KG1 (cell line): ENCODE measurements at regions not wholly inside any gene's neighbourhood (a gene's known extent, or its start where the extent isn't known, plus 50 kb on each side); places are given as distances from the start of the nearest gene placed in this dataset.

ENCODE experiments used
- DNase-seq: peaks from one replicate; lab custom pipeline; 2025; lab: John Stamatoyannopoulos, UW

DNA sequence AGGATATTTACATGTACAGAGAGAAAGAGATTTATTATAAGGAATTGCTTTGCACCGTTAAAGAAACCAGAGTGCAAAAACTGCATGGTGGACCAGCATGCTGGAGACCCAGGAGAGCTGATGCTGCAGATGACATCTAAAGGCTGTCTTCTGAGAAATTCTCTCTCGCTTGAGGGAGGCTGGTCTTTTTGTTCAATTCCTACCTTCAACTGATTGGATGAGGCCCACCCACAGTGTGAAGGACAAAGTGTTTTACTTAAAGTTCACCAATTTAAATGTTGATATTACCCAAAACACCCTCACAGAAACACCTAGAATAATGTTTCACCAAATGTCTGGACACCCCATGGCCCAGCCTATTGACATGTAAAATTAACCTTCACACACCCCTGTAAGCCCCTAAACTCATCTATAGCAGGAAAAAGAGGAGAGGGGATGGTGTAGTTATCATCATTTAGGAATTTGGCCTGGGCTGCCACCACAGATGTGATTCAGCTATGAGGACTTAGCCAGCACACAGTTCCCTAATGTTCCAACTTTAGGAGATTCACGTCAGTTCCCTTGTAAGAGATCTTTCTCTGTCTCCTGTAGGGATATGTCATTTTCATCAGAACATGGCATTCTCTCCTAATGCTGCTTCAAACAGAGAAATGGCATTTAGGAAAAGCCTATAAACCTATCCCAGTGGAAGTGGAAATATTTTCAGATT, 358.2 kb upstream of the TLE4 start:
- DNase-seq, result no peak

GRCh38 chr9:79215821-79216220, 355.9 kb upstream of the TLE4 start:
- DNase-seq, result no peak

- no peak for DNase-seq
Observed at GRCh38 chr9:79220251-79220650, 351.5 kb upstream of the TLE4 start.

DNA sequence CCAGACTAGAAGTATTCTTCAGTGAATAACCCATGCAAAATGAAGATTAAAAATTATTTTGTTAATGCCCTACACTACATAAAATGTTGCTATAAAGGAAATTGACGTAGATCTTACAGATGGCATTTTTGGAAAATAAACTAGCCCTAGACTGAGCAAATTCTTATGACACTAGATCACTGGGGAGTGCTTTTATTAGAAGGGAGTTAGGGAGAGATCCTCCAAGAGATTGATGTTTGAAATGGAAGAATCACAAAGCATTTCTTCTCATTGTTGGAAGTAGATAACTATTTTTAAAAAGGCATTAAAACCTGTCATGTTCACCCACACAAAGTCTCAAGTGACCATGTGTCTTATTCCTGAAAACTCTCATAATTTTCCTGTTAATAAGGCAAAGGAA, 351.1 kb upstream of the TLE4 start:
- DNase-seq, result no peak

- no peak for DNase-seq
Observed at GRCh38 chr9:79221084-79221483, 350.7 kb upstream of the TLE4 start.

DNA sequence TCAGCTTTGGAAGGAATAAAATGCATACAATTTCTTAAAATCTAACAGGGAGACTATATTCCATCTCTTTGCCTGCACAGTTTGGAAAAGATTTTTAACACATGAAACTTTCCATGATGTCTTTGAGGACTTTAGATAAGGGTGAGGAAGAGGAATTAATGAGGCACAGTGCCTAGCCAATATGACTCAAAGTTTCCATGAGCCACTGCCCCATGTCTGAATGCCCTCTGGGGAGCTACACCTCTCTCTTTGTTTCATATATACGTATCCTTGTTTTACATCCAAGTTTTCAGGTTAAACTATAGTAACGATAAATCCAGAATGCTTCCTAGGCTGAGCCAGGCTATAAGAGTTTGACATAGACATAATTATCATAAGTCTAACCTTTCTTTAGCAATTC, 349.3 kb upstream of the TLE4 start:
- DNase-seq, result no peak

DNA sequence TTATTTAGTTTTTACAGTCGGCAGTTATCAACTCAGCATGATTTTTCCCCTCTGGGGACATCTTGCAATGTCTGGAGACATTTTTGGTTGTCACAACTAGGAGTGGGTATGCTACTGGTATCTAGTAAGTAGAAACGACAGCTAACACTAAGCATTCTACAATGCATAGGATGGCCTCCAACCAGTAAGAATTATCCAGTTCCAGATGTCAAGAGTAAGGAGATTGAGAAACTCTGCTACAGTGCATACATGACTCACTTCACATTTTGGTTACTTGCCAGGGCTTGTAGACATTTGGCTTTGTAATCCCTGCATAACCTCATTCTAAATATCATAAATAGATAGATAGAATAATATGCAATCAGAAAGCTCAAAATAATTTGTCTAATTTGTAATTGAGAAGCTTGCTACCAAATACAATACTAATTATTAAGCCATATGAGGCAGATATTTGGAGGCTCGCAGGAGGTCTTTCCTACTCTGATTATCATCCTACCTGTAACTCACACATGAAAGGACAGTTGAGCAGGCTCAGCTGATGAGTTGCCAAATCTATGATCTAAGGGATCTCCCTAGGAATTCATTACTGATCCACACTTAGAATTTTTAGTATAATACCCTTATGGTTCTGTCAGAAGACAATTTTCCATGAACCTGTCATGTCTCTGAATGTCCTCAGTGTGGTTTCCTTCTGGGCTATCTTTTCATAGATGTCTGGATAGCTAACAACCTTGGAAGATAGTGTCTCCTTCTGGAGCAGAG, 346.9 kb upstream of the TLE4 start:
- no peak for DNase-seq

DNA sequence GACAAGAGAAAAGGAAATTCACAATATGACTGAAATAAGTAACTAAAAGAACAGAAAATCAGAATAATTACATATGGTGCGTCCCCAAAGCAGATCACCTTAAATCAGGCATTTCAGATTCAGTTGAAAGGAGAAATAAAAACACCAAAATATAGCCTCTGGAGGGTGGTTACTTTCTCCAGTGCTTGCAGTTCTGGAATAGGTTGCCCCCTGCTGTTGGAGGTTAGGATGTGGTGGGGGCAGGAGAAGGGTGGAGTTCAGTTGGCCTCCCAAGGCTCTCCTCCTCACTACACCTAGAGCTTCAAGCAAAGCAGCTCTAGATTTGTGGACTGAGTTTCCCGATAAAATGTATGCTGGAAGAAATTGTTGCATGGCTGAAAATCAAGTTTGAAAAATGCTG, 338.2 kb upstream of the TLE4 start:
- DNase-seq, result no peak

DNA sequence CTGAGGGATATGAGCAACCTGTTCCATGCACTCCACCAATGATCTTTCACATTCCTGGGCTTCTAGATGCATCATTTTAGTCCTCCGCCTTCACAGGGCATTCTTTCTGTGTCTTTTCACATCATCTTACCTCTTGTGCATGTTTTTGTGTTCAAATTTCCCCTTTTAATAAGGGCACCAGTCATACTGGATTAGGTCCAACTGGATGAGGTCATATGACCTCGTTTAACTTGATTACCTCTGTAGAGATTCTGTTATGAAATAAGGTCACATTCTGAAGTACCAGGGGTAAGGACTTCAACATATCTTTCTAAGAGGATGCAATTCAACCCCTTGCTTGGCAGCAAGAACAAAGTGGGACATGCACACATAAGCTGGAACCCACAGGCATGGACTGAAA, 335.3 kb upstream of the TLE4 start:
- DNase-seq, result no peak

DNA sequence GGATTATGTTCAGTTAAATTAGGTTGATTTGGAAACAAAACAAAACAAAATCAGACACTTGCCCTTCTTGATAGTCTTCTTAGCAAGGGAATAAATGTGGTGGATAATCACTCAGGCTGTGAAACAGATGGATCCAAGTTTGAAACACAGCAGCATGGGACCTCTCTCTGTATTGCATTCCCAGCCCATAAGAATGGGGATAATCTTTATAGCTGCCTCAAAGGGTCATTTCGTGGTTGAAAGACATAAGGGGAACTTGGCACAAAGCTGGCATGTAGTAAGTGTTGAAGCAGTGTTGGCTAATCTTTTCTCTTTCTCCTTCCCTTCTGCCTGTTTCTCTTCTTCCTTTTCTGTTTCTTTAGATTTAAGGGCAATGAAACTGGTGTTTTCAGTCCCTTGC, 333.9 kb upstream of the TLE4 start:
- DNase-seq, result no peak

GRCh38 chr9:79240774-79241173, 331.0 kb upstream of the TLE4 start:
- DNase-seq, result no peak

DNA sequence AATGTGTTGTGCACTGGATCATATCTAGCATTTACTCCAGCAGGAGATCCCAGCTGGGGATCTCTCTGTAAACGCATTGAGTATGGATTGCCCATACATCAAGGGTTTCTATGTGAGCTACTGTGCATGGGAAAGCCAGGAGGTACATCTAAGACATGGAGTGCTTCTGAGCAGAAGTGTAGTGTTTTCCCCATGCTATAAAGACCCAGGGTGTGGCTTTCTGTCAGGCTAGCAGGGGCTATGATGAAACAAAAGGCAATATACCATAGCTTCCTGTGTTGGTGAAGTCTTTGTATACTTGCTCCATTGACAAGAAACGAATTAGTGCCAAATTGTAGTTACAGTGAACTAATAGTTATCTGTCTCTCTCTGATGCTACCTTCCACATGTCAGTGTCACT, 329.3 kb upstream of the TLE4 start:
- DNase-seq, result no peak

- no peak for DNase-seq
Observed at GRCh38 chr9:79246170-79246569, 325.6 kb upstream of the TLE4 start.

GRCh38 chr9:79247021-79247420, 324.7 kb upstream of the TLE4 start:
- DNase-seq, result no peak

GRCh38 chr9:79250806-79251205, 321.0 kb upstream of the TLE4 start:
- no peak for DNase-seq

DNA sequence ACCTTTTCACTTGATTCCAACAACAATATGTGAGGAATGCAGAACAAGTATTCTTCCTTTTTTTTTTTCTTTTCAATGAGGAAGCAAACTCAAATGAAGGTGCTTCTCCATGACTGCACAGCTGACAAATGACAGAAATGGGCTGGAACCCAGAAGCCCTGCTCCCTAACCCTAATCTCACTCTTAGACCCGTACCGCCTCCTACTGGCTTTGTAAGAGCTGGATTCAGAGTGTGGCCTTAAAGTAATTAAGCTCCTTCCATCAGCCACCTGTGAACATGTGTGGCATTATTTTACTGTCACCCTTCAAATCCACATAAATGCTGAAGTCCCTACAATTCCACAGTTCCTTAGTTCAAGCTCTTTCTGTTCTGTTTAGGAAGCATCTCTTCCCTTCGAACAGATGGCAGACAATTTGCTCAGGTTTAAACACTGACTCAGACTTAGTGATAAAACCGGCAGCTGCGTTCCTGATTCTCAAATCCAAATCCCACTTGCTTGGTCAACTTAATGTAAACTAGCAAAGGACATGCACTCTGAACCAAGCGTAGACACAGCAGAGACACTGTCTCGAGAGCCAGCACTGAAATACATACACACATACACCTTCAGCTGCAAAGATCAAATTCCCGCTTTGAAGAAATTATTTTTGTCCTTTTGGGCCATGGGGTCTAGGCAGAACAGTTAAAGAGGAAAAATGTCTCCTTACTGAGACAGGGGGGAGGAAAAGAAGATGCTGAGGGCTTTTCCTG, 316.7 kb upstream of the TLE4 start:
- no peak for DNase-seq

GRCh38 chr9:79255651-79256260, 316.0 kb upstream of the TLE4 start:
- no peak for DNase-seq

- DNase-seq, result no peak
Observed at GRCh38 chr9:79256691-79257213, 315.0 kb upstream of the TLE4 start.

DNA sequence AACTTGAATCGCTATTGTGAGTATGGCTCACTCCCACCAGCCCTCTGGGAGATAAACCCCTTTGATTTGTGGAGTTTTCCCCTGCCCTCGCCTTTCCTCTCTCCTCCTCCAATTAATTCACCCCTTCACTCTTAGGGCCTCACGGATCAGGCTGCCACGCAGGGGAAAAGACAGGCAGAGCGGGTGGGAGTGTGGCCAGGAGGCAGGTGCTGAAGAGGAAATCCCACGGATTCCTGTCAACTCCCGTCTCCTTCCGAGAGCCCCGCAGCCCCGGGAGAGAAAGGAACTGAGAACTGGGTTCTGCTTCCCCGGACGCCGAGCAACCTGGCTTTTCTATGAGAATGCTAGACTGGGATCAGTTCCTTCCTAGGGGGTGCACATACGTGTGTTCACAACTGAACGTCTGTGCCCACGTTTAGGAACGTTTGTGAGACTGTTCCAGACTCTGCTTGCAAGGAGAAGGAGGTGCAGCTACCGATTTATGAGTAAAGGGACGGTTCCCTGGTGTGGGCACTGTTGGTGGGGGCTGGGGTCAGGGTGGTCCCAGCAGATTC, 314.5 kb upstream of the TLE4 start:
- DNase-seq, result no peak

GRCh38 chr9:79257790-79258351, 313.9 kb upstream of the TLE4 start:
- no peak for DNase-seq

DNA sequence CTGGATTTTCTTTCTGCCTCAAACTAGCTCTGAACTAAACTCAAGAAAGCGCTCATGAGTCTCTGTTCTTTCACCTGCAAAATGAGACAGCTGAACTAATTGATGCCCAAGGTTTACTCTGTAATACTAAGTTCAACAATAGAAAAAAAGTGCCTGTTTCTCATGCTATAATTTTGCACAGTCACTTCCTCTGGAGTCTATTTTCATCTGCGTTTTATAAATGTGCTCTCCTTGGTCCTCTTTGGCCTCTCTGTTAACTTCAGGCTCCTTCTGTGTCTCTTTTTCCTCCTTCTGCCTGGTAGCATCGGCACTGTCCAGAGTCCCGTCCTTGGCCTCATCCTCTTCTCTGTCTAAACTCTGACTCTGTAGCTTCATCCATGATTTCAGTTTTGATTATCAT, 311.9 kb upstream of the TLE4 start:
- no peak for DNase-seq

DNA sequence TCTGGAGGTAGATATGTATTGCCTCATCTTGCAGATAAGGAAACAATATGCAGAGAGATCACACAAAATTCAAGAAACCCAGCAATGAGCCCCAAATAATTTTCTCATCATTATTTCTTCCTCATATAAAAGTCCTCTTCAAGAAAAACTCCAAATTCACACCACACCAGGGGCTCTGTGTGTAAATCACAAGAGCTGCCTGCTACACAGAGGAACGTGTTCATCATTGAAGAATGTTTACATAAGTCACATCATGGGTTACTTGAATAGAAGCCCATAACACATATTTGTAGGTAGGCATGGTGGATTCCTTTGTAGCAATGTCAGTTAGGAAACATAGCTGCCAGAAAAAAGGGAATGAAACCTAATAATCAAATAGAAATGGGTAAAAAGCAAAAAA, 308.1 kb upstream of the TLE4 start:
- no peak for DNase-seq
